Peyer's patch (tissue), 4 donors: ENCODE measurements at regions not wholly inside any gene's neighbourhood (a gene's known extent, or its start where the extent isn't known, plus 50 kb on each side); places are given as distances from the start of the nearest gene placed in this dataset.
"Not testable (repeated sequence)": the region's sequence is repeated elsewhere in the genome, so short reads cannot be mapped to it uniquely, and the experiment has no call there.

Experiments
- DNase-seq, 3 donors: peaks; one replicate each; pipeline ENCODE4 v3.0.0-alpha.2; 2017 to 2019
- H3K27ac ChIP-seq, 4 donors: fragments of 200-600 bp; sonication (generic); one replicate each; pipeline ENCODE4 v1.5.1; 2016 to 2019
- H3K27me3 ChIP-seq, 2 donors: fragments of 200-600 bp; sonication (generic); one replicate each; pipeline ENCODE4 v1.5.1; 2019
- H3K36me3 ChIP-seq, 3 donors: fragments of 200-600 bp; sonication (generic); one replicate each; pipeline ENCODE4 v1.5.1; 2016 to 2019
- H3K4me1 ChIP-seq, 4 donors: fragments of 200-600 bp; sonication (generic); one replicate each; pipeline ENCODE4 v1.5.1; 2016 to 2019
- H3K4me3 ChIP-seq, 4 donors: fragments of 200-600 bp; sonication (generic); 1 replicate in 3 of 4; 2 replicates in 1 of 4; pipeline ENCODE4 v1.5.1; 2016 to 2019; ENCODE audit warnings: mild to moderate bottlenecking in 1 of 4
- H3K9me3 ChIP-seq, 4 donors: fragments of 200-600 bp; sonication (generic); one replicate each; pipeline ENCODE4 v1.5.1; 2016 to 2019; ENCODE audit warnings: mild to moderate bottlenecking in 1 of 4
- POLR2A ChIP-seq, 2 donors: fragments of 450-650 bp; IDR thresholded peaks; one replicate each; pipeline ENCODE4 v1.5.1; 2017; ENCODE audit warnings: antibody characterized with exemption in 2 of 2, mild to moderate bottlenecking in 2 of 2, moderate library complexity in 2 of 2
- TF ChIP-seq, protein P1 (sequence below), 6 experiments: fragments of 450-650 bp in 4 of 6; fragments of 200-600 bp in 2 of 6; sonication (generic) in 1 of 6; IDR thresholded peaks; one replicate each; pipeline ENCODE4 v1.5.1; 2017 to 2019; ENCODE audit warnings: antibody characterized with exemption in 6 of 6, mild to moderate bottlenecking in 3 of 6, moderate library complexity in 1 of 6

- H3K4me3 ChIP-seq = no peak overlapping the region
- no peaks in the 10 kb centered on the region for H3K4me1 ChIP-seq
- DNase-seq = no peak
- H3K36me3 ChIP-seq = no peaks in the 10 kb centered on the region
- H3K27ac ChIP-seq = no peak overlapping the region
- no peaks in the 10 kb centered on the region for H3K9me3 ChIP-seq
- H3K27me3 ChIP-seq = no peaks in the 10 kb centered on the region
- no peak for TF ChIP-seq POLR2A (IDR thresholded peaks at IDR 0.05)
- TF ChIP-seq, protein P1, sequence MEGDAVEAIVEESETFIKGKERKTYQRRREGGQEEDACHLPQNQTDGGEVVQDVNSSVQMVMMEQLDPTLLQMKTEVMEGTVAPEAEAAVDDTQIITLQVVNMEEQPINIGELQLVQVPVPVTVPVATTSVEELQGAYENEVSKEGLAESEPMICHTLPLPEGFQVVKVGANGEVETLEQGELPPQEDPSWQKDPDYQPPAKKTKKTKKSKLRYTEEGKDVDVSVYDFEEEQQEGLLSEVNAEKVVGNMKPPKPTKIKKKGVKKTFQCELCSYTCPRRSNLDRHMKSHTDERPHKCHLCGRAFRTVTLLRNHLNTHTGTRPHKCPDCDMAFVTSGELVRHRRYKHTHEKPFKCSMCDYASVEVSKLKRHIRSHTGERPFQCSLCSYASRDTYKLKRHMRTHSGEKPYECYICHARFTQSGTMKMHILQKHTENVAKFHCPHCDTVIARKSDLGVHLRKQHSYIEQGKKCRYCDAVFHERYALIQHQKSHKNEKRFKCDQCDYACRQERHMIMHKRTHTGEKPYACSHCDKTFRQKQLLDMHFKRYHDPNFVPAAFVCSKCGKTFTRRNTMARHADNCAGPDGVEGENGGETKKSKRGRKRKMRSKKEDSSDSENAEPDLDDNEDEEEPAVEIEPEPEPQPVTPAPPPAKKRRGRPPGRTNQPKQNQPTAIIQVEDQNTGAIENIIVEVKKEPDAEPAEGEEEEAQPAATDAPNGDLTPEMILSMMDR (IDR thresholded peaks at IDR 0.05) = no peak
Observed at GRCh38 chr10:121268863-121269432, 329.3 kb downstream of the FGFR2 start.

DNA sequence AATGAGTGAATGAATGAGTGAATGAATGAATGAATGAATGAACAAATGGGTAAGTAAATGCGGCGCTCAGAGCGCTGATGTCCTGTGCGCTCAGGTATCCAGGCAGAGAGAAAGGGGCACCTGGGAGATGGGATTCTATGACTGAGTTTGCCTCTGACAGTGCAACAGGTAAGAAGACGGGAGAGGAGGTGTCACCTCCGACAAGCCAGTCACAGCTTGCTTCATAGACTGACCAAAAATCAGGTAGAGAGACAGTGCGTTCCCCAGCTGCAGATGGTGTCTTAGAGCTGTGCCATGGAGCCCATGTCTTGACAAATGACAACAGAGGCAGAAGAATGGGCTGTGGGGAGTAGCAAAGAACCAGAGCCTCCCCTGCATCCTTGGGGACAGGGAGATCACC is 327.3 kb downstream of the FGFR2 start:
- no peak for DNase-seq
- no peaks in the 10 kb centered on the region for H3K9me3 ChIP-seq
- no peaks in the 10 kb centered on the region for H3K4me1 ChIP-seq
- TF ChIP-seq, protein P1 (IDR thresholded peaks at IDR 0.05) = no peak
- TF ChIP-seq POLR2A (IDR thresholded peaks at IDR 0.05) = no peak
- no peaks in the 10 kb centered on the region for H3K27me3 ChIP-seq
- no peaks in the 10 kb centered on the region for H3K36me3 ChIP-seq
- H3K27ac ChIP-seq = no peak overlapping the region
- no peak overlapping the region for H3K4me3 ChIP-seq

- Histone ChIP-seq H3K4me3 (no peak overlapping the region), H3K4me1 (no peaks in the 10 kb centered on the region), H3K27me3 (no peaks in the 10 kb centered on the region), H3K36me3 (no peaks in the 10 kb centered on the region), H3K27ac (no peak overlapping the region), H3K9me3 (no peaks in the 10 kb centered on the region)
- TF ChIP-seq, protein P1 (IDR thresholded peaks at IDR 0.05) = no peak
- no peak for TF ChIP-seq POLR2A (IDR thresholded peaks at IDR 0.05)
- DNase-seq = no peak
Observed at GRCh38 chr10:121276046-121276445, 322.2 kb downstream of the FGFR2 start.

DNA sequence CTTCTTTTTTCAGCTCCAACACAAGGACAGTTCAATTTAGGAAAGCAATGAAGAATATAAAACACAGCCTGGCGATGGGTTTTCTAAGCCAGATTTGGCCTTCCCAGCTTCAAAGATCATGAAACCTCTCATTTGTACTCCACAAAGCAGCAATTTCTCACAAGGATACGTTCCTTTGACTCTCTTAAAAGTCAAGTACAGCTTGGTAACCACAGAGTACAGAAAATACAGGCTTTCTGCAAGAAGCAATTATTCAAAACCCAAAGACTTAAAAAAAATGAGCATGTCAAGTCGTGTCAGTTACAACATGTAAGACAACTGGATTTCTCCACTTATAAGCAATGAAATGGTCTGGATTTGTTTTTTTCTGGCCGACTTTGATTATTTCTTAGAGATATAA is 321.4 kb downstream of the FGFR2 start:
- no peaks in the 10 kb centered on the region for H3K9me3 ChIP-seq
- H3K36me3 ChIP-seq = no peaks in the 10 kb centered on the region
- no peaks in the 10 kb centered on the region for H3K27me3 ChIP-seq
- TF ChIP-seq, protein P1 (IDR thresholded peaks at IDR 0.05) = no peak
- TF ChIP-seq POLR2A (IDR thresholded peaks at IDR 0.05) = no peak
- H3K4me1 ChIP-seq = no peaks in the 10 kb centered on the region
- H3K27ac ChIP-seq = no peak overlapping the region
- no peak overlapping the region for H3K4me3 ChIP-seq
- no peak for DNase-seq

DNA sequence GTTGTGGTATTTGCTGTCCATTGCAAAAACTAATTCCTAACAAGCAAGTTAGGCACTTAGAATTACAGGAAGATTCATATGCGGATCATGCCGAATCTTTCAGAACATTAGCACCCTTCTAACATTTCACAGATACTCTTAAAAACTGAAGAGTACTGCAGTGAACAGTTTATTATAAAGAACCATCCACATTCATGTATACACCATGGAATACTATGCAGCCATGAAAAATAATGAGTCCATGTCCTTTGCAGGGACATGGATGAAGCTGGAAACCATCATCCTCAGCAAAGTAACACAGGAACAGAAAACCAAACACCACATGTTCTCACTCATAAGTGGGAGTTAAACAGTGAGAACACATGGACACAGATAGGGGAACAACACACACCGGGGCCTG is 319.9 kb downstream of the FGFR2 start:
- H3K27me3 ChIP-seq, H3K36me3 ChIP-seq, H3K27ac ChIP-seq, DNase-seq, H3K9me3 ChIP-seq, H3K4me1 ChIP-seq, H3K4me3 ChIP-seq: not testable (repeated sequence)

GRCh38 chr10:121281576-121281975 is 316.7 kb downstream of the FGFR2 start:
- H3K9me3 ChIP-seq = no peaks in the 10 kb centered on the region

More at GRCh38 chr10:121281576-121281975, 316.7 kb downstream of the FGFR2 start:
- DNase-seq = no peak
- TF ChIP-seq POLR2A (IDR thresholded peaks at IDR 0.05) = no peak
- TF ChIP-seq, protein P1 (IDR thresholded peaks at IDR 0.05) = no peak
- peaks cover 0 to 6% (median 0%) of the 10 kb centered on the region in 4 donors for H3K4me1 ChIP-seq
- peak overlapping the region in 1 of 4 donors; percentile 73 for H3K27ac ChIP-seq
- H3K27me3 ChIP-seq = no peaks in the 10 kb centered on the region
- no peak overlapping the region for H3K4me3 ChIP-seq
- no peaks in the 10 kb centered on the region for H3K36me3 ChIP-seq
